Dedifferentiated amniotic fluid mesenchymal stem cell (primary cell): ENCODE measurements at regions not wholly inside any gene's neighbourhood (a gene's known extent, or its start where the extent isn't known, plus 50 kb on each side); places are given as distances from the start of the nearest gene placed in this dataset.
"Not testable (repeated sequence)": the region's sequence is repeated elsewhere in the genome, so short reads cannot be mapped to it uniquely, and the experiment has no call there.

Experiments used
- DNase-seq: peaks from one replicate; pipeline ENCODE4 v3.0.0-alpha.2; 2016; ENCODE audit errors: extremely low spot score

- DNase-seq, result peak; percentile 45
Measured at GRCh38 chr6:84581494-84582259, 182.7 kb downstream of the TBX18 start.

GRCh38 chr6:84579404-84579803, 185.0 kb downstream of the TBX18 start:
- DNase-seq, result no peak

DNA sequence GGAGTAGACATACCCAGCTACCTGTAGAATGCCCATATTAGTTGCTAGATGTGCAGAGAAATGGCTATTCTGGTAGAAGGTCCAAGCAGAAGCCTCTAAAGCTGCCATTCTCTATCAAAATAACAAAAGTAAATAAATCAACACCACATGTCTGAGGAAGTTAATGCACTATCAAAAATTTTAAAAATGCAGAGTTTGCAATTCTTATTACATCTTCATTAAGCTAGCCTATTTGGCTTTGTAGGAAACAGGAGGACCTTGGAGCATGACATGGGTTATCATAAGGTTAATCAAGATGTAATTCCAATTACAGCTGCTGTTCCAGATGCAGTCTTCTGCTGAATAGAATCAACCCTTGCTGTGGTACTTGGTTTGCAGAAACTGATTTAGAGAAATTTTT, 188.4 kb downstream of the TBX18 start:
- DNase-seq, result no peak

- no peak for DNase-seq
Measured at GRCh38 chr6:84575264-84575663, 189.1 kb downstream of the TBX18 start.

DNA sequence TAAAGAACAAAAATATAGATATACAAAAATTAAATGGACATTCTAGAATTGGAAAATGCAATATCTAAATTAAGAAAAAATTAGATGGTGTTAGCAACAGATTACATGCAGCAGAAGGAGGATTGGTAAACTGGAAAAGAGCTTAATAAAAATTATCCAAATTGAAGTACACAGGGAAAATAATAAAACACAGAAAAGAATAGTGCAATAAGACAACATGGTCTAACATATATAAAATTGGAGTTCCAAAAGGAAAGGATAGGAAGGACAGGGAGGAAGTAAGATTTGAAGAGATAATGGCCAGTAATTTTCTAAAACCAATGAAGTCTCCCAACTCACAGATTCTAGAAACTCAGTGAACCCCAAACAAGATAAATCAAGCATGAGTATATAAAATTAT, 194.5 kb downstream of the TBX18 start:
- DNase-seq, result no peak

DNA sequence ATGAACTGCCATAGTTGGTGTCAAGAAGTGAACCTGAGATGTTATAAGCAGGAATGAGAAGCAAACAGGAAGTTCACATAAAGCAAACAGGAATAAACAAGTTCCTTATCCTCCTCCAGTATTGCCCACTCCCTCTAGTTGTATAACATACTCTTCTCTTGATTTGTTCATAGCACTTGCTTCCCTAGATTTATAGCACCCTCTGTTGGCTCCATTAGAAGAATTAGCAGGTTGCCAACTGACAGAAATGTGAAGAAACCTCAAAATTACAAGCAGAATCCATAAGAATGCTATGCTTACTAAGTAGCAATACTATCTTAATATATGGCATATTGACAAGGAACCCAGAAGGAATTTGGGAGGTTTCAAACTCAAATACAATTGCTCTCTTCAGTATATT, 195.4 kb downstream of the TBX18 start:
- DNase-seq, result peak; percentile 55

GRCh38 chr6:84565718-84566117, 198.7 kb downstream of the TBX18 start:
- not testable (repeated sequence) for DNase-seq

- DNase-seq, result no peak
Measured at GRCh38 chr6:84560436-84561390, 203.7 kb downstream of the TBX18 start.

GRCh38 chr6:84556541-84557335, 207.7 kb downstream of the TBX18 start:
- DNase-seq, result no peak

DNA sequence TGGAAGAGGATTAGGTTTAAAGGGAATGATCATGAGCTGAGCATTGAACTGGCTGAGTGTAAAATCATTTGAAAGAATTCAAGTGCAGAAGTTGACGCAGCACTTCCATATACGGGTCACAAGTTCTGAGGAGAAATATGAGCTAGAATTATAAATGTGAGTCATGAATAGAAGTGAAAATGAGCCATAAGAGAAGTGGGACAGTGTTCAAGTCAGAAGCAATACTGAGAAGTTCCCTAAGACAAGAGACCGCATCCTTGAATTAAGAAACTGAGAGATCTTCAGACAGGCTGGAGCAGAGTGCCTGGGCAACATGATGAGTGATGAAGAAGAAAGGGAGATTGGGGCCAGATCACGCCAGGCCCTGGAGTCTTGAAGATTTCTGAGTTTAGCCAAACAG, 209.7 kb downstream of the TBX18 start:
- DNase-seq, result no peak

DNA sequence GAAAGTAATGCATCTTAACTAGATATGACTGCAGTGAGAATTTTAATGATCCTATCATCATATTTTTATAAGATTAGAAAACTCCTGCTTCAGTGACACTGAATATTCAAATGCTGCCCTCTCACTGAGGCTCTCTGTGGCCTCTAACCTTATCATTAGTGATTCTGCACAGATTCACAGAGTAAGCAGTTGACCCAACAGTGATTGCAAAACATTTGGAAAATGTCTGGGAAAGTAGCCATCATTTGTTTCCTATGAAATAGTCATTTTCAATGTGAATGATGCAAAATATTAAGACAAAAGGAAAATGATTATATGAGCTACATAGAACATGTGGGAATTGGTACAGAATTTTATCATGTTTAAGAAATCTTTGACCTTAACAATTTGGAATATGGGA, 210.3 kb downstream of the TBX18 start:
- DNase-seq, result no peak

- DNase-seq, result no peak
Measured at GRCh38 chr6:84553527-84553926, 210.9 kb downstream of the TBX18 start.

- DNase-seq, result no peak
Measured at GRCh38 chr6:84551797-84552196, 212.6 kb downstream of the TBX18 start.

GRCh38 chr6:84549917-84550316, 214.5 kb downstream of the TBX18 start:
- DNase-seq, result no peak

DNA sequence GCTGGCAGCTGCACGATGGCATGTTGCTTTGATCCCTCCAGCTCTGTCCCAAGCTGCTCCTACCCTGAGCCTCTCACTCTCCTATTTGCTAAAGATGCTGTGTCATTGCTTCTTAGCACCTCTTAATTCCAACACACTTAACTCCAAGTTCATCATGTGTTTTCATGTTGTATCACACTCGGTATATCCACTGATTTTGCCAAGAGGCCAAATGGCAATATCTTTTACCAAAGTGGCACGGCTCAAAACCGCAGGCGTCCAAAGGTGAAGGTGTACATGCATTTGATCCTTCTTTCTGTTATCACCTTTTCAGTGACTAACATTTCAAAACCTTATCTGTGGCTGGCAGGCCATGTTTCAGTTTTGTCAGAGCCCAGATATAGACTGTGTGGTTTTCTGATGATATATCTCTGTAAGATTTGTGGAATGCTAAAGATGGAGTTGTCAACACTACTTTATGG, 217.0 kb downstream of the TBX18 start:
- no peak for DNase-seq

DNA sequence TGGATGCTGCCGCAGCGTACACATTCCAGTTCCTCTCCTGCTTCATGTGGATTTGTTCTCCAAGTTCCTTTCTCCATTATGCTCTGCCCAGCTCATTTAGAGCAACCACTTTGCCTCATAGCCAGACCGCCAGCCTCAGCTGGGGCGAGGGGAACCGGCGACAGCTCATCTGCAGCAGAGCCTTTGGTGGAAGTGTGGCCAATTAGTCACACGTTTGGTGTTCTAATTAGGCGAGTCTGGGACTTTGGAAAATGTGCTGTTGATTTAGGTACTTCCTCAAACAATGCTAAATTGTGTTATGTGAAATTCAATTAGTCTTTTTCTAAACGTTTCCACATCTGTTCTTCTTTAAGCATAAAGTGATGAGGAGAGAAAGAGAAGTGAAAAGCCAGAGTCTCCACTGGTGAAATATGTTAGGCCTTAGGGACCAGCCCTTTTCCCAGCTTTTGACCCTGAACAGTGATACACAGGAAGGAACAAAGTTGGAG, 217.9 kb downstream of the TBX18 start:
- DNase-seq, result no peak

- DNase-seq, result no peak
Measured at GRCh38 chr6:84539122-84539856, 225.1 kb downstream of the TBX18 start.

- DNase-seq, result no peak
Measured at GRCh38 chr6:84536885-84537638, 227.3 kb downstream of the TBX18 start.

GRCh38 chr6:84528201-84528600, 236.2 kb downstream of the TBX18 start:
- DNase-seq, result no peak

- no peak for DNase-seq
Measured at GRCh38 chr6:84526631-84527030, 237.8 kb downstream of the TBX18 start.
